K562 (cell line): ENCODE measurements at regions not wholly inside any gene's neighbourhood (a gene's known extent, or its start where the extent isn't known, plus 50 kb on each side); places are given as distances from the start of the nearest gene placed in this dataset.

ENCODE experiments used
- FUS ChIP-seq: fragments of 200-400 bp; formaldehyde crosslinking; optimal IDR thresholded peaks from 2 replicates; pipeline ENCODE3; 2017; ENCODE audit warnings: low read depth, low read length
- STAT5A ChIP-seq: IDR thresholded peaks from 2 replicates; pipeline ENCODE4 v1.6.1; 2012; ENCODE audit warnings: low read length, inconsistent platforms, borderline replicate concordance
- TF ChIP-seq, protein P1 (sequence below): fragments of 450-650 bp; IDR thresholded peaks from 2 replicates; pipeline ENCODE4 v1.6.1; 2016; ENCODE audit warnings: mild to moderate bottlenecking, moderate library complexity
- TF ChIP-seq, protein P2 (sequence below), 2 experiments: fragments of 450-650 bp in 1 of 2; sonication (generic) in 1 of 2; formaldehyde crosslinking; conservative IDR thresholded peaks; 2 replicates each; pipeline versions ENCODE4 v1.4.0 to v1.8.1; 2020 to 2022; ENCODE audit warnings: mild to moderate bottlenecking in 1 of 2, missing genetic modification reagents in 1 of 2
- TF ChIP-seq, protein P3 (sequence below): fragments of 250-450 bp; sonication (Bioruptor Pico); IDR thresholded peaks from 2 replicates; pipeline ENCODE4 v1.8.0; 2021; ENCODE audit warnings: borderline replicate concordance, mild to moderate bottlenecking, moderate library complexity; ENCODE audit not compliant: poor library complexity, severe bottlenecking

DNA sequence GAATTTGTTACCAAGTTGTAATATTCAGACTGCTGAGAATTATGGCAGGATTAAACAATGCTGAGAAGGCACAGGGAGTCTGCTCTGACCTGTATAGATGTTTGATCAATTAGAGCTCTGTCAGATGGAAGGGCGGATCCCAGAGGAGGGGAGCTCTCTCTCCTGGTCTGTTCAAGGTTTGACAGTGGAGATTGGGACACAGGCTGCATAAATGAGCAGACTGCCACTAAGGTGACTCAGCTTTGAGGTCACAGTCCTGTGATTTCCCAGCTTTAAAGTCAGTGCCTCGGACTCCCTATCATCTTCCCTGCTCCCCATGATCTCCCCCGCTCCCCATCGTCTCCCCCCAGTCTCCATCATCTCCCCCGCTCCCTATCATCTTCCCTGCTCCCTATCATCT is 59.2 kb upstream of the SLC22A23 start (continued):
- TF ChIP-seq, protein P1, sequence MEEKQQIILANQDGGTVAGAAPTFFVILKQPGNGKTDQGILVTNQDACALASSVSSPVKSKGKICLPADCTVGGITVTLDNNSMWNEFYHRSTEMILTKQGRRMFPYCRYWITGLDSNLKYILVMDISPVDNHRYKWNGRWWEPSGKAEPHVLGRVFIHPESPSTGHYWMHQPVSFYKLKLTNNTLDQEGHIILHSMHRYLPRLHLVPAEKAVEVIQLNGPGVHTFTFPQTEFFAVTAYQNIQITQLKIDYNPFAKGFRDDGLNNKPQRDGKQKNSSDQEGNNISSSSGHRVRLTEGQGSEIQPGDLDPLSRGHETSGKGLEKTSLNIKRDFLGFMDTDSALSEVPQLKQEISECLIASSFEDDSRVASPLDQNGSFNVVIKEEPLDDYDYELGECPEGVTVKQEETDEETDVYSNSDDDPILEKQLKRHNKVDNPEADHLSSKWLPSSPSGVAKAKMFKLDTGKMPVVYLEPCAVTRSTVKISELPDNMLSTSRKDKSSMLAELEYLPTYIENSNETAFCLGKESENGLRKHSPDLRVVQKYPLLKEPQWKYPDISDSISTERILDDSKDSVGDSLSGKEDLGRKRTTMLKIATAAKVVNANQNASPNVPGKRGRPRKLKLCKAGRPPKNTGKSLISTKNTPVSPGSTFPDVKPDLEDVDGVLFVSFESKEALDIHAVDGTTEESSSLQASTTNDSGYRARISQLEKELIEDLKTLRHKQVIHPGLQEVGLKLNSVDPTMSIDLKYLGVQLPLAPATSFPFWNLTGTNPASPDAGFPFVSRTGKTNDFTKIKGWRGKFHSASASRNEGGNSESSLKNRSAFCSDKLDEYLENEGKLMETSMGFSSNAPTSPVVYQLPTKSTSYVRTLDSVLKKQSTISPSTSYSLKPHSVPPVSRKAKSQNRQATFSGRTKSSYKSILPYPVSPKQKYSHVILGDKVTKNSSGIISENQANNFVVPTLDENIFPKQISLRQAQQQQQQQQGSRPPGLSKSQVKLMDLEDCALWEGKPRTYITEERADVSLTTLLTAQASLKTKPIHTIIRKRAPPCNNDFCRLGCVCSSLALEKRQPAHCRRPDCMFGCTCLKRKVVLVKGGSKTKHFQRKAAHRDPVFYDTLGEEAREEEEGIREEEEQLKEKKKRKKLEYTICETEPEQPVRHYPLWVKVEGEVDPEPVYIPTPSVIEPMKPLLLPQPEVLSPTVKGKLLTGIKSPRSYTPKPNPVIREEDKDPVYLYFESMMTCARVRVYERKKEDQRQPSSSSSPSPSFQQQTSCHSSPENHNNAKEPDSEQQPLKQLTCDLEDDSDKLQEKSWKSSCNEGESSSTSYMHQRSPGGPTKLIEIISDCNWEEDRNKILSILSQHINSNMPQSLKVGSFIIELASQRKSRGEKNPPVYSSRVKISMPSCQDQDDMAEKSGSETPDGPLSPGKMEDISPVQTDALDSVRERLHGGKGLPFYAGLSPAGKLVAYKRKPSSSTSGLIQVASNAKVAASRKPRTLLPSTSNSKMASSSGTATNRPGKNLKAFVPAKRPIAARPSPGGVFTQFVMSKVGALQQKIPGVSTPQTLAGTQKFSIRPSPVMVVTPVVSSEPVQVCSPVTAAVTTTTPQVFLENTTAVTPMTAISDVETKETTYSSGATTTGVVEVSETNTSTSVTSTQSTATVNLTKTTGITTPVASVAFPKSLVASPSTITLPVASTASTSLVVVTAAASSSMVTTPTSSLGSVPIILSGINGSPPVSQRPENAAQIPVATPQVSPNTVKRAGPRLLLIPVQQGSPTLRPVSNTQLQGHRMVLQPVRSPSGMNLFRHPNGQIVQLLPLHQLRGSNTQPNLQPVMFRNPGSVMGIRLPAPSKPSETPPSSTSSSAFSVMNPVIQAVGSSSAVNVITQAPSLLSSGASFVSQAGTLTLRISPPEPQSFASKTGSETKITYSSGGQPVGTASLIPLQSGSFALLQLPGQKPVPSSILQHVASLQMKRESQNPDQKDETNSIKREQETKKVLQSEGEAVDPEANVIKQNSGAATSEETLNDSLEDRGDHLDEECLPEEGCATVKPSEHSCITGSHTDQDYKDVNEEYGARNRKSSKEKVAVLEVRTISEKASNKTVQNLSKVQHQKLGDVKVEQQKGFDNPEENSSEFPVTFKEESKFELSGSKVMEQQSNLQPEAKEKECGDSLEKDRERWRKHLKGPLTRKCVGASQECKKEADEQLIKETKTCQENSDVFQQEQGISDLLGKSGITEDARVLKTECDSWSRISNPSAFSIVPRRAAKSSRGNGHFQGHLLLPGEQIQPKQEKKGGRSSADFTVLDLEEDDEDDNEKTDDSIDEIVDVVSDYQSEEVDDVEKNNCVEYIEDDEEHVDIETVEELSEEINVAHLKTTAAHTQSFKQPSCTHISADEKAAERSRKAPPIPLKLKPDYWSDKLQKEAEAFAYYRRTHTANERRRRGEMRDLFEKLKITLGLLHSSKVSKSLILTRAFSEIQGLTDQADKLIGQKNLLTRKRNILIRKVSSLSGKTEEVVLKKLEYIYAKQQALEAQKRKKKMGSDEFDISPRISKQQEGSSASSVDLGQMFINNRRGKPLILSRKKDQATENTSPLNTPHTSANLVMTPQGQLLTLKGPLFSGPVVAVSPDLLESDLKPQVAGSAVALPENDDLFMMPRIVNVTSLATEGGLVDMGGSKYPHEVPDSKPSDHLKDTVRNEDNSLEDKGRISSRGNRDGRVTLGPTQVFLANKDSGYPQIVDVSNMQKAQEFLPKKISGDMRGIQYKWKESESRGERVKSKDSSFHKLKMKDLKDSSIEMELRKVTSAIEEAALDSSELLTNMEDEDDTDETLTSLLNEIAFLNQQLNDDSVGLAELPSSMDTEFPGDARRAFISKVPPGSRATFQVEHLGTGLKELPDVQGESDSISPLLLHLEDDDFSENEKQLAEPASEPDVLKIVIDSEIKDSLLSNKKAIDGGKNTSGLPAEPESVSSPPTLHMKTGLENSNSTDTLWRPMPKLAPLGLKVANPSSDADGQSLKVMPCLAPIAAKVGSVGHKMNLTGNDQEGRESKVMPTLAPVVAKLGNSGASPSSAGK: no peak
- TF ChIP-seq, protein P2, sequence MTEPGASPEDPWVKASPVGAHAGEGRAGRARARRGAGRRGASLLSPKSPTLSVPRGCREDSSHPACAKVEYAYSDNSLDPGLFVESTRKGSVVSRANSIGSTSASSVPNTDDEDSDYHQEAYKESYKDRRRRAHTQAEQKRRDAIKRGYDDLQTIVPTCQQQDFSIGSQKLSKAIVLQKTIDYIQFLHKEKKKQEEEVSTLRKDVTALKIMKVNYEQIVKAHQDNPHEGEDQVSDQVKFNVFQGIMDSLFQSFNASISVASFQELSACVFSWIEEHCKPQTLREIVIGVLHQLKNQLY (CRISPR knock-in tag; conservative IDR thresholded peaks at IDR 0.05): no peak
- TF ChIP-seq STAT5A: no peak
- no peak for TF ChIP-seq FUS
- TF ChIP-seq, protein P3, sequence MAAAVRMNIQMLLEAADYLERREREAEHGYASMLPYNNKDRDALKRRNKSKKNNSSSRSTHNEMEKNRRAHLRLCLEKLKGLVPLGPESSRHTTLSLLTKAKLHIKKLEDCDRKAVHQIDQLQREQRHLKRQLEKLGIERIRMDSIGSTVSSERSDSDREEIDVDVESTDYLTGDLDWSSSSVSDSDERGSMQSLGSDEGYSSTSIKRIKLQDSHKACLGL: no peak
- TF ChIP-seq, all 486 proteins: peak for 4
